Naive thymus-derived CD4-positive, alpha-beta T cell (primary cell): ENCODE measurements at regions not wholly inside any gene's neighbourhood (a gene's known extent, or its start where the extent isn't known, plus 50 kb on each side); places are given as distances from the start of the nearest gene placed in this dataset.
"Not testable (repeated sequence)": the region's sequence is repeated elsewhere in the genome, so short reads cannot be mapped to it uniquely, and the experiment has no call there.

Source experiments
- ATAC-seq: fragments of 150-1000 bp; cut with Tn5 transposase; 2 replicates; pipeline ENCODE4 v1.10.0; 2021; ENCODE audit warnings: mild to moderate bottlenecking, moderate library complexity
- CTCF ChIA-PET: fragments of 350-600 bp; sonication (Branson Sonifier 250); formaldehyde crosslinking; loops from one replicate; lab custom pipeline; 2021; ENCODE audit warnings: antibody characterized with exemption; lab: Charles Lee
- POLR2A ChIA-PET: fragments of 350-600 bp; sonication (Branson Sonifier 250); formaldehyde crosslinking; loops from one replicate; lab custom pipeline; 2021; ENCODE audit warnings: antibody characterized with exemption, inconsistent platforms; lab: Charles Lee
- DNase-seq, 9 donors: peaks; one replicate each; pipeline versions ENCODE4 v3.0.0 to v3.0.0-alpha.2; 2020 to 2022; ENCODE audit warnings: mixed read lengths in 1 of 9
- H3K27ac ChIP-seq: one replicate; pipeline ENCODE4 v1.7.0; 2013; ENCODE audit warnings: mild to moderate bottlenecking, low read depth, low read length, moderate library complexity
- H3K27me3 ChIP-seq, 2 donors: one replicate each; pipeline ENCODE4 v1.7.0; 2013; ENCODE audit warnings: low read length in 2 of 2, mild to moderate bottlenecking in 2 of 2, moderate library complexity in 2 of 2; ENCODE audit not compliant: control insufficient read depth in 2 of 2, insufficient read depth in 2 of 2
- H3K36me3 ChIP-seq, 3 experiments: 1 replicate in 2 of 3; 2 replicates in 1 of 3; pipeline ENCODE4 v1.7.0; 2013; ENCODE audit warnings: low read length in 3 of 3, mild to moderate bottlenecking in 3 of 3, moderate library complexity in 1 of 3; ENCODE audit not compliant: insufficient read depth in 3 of 3, control insufficient read depth in 2 of 3
- H3K4me1 ChIP-seq, 2 donors: one replicate each; pipeline ENCODE4 v1.7.0; 2013; ENCODE audit warnings: low read length in 2 of 2, mild to moderate bottlenecking in 2 of 2, moderate library complexity in 1 of 2; ENCODE audit not compliant: control insufficient read depth in 2 of 2, insufficient read depth in 2 of 2
- H3K4me3 ChIP-seq: 2 replicates; pipeline ENCODE4 v1.7.0; 2013; ENCODE audit warnings: mild to moderate bottlenecking, low read length
- H3K9me3 ChIP-seq, 3 experiments: 1 replicate in 2 of 3; 2 replicates in 1 of 3; pipeline ENCODE4 v1.7.0; 2013; ENCODE audit warnings: low read length in 3 of 3; ENCODE audit not compliant: control insufficient read depth in 2 of 3
- H3K27ac Mint-ChIP-seq, 9 donors: one replicate each; pipeline ENCODE4 v1.8.0; 2020 to 2022; ENCODE audit warnings: mixed read lengths in 9 of 9, mild to moderate bottlenecking in 8 of 9, moderate library complexity in 5 of 9, inconsistent platforms in 2 of 9
- H3K27me3 Mint-ChIP-seq, 5 donors: one replicate each; pipeline ENCODE4 v1.8.0; 2021 to 2022; ENCODE audit warnings: mixed read lengths in 5 of 5, mild to moderate bottlenecking in 1 of 5
- H3K36me3 Mint-ChIP-seq, 5 donors: one replicate each; pipeline ENCODE4 v1.8.0; 2020 to 2022; ENCODE audit warnings: mixed read lengths in 5 of 5, mild to moderate bottlenecking in 3 of 5, inconsistent platforms in 1 of 5
- H3K4me1 Mint-ChIP-seq, 7 donors: one replicate each; pipeline ENCODE4 v1.8.0; 2020 to 2022; ENCODE audit warnings: mixed read lengths in 7 of 7, mild to moderate bottlenecking in 3 of 7, inconsistent platforms in 1 of 7
- H3K4me3 Mint-ChIP-seq, 10 donors: one replicate each; pipeline ENCODE4 v1.8.0; 2020 to 2022; ENCODE audit warnings: mild to moderate bottlenecking in 10 of 10, mixed read lengths in 10 of 10, moderate library complexity in 6 of 10, inconsistent platforms in 2 of 10
- H3K9me3 Mint-ChIP-seq, 11 donors: one replicate each; pipeline ENCODE4 v1.8.0; 2020 to 2022; ENCODE audit warnings: mixed read lengths in 11 of 11, mild to moderate bottlenecking in 4 of 11, inconsistent platforms in 1 of 11, moderate library complexity in 1 of 11
- intact Hi-C, 2 donors: fragments of 100-400 bp; cut with micrococcal nuclease; formaldehyde crosslinking; loops; one replicate each; pipeline ENCODE4 v1.15.1; 2023

DNA sequence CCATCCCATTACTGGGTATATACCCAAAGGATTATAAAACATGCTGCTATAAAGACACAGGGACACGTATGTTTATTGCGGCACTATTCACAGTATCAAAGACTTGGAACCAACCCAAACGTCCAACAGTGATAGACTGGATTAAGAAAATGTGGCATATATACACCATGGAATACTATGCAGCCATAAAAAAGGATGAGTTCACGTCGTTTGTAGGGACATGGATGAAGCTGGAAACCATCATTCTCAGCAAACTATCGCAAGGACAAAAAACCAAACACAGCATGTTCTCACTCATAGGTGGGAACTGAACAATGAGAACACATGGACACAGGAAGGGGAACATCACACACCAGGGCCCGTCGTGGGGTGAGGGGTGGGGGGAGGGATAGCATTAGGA, 106.1 kb downstream of the CHD1L start:
- DNase-seq, H3K36me3 ChIP-seq, H3K9me3 ChIP-seq, H3K4me1 ChIP-seq, POLR2A ChIA-PET, H3K27ac Mint-ChIP-seq, ATAC-seq, H3K27me3 ChIP-seq, H3K4me3 ChIP-seq, CTCF ChIA-PET, H3K27ac ChIP-seq, H3K4me1 Mint-ChIP-seq, H3K4me3 Mint-ChIP-seq, intact Hi-C loops: not testable (repeated sequence)
- Mint-ChIP-seq H3K36me3 (peaks cover 0 to 13% (median 0%) of the 10 kb centered on the region in 5 donors), H3K27me3 (peaks cover 11 to 46% (median 36%) of the 10 kb centered on the region in 5 donors), H3K9me3 (peaks cover 0 to 16% (median 6%) of the 10 kb centered on the region in 11 donors)

- Mint-ChIP-seq H3K27ac (no peak overlapping the region), H3K36me3 (peaks cover 0 to 7% (median 0%) of the 10 kb centered on the region in 5 donors), H3K27me3 (peaks cover 9 to 41% (median 31%) of the 10 kb centered on the region in 5 donors), H3K9me3 (peaks cover 0 to 9% (median 4%) of the 10 kb centered on the region in 11 donors), H3K4me3 (no peak overlapping the region), H3K4me1 (no peaks in the 10 kb centered on the region)
- intact Hi-C loops: no loop called here
- ATAC-seq (no peak), DNase-seq (no peak)
- H3K27ac ChIP-seq: no peak overlapping the region
- H3K9me3 ChIP-seq: no peaks in the 10 kb centered on the region
- no peaks in the 10 kb centered on the region for H3K36me3 ChIP-seq
- POLR2A ChIA-PET: no interaction called here
- CTCF ChIA-PET: no interaction called here
- peaks cover 0 to 4% of the 10 kb centered on the region in 2 donors for H3K27me3 ChIP-seq
- no peak overlapping the region for H3K4me3 ChIP-seq
- no peaks in the 10 kb centered on the region for H3K4me1 ChIP-seq
Observed at GRCh38 chr1:147349533-147349932, 107.0 kb downstream of the CHD1L start.

GRCh38 chr1:147351140-147351835, 108.8 kb downstream of the CHD1L start:
- DNase-seq (no peak), ATAC-seq (no peak)
- Mint-ChIP-seq H3K27me3 (peaks cover 0 to 26% (median 14%) of the 10 kb centered on the region in 5 donors), H3K36me3 (peaks cover 0 to under 1% (median 0%) of the 10 kb centered on the region in 5 donors), H3K4me3 (no peak overlapping the region), H3K27ac (no peak overlapping the region), H3K4me1 (no peaks in the 10 kb centered on the region), H3K9me3 (peaks cover 0 to 3% (median 0%) of the 10 kb centered on the region in 11 donors)
- peaks cover 0 to 4% of the 10 kb centered on the region in 2 donors for H3K27me3 ChIP-seq
- H3K27ac ChIP-seq: no peak overlapping the region
- CTCF ChIA-PET: no interaction called here
- no peaks in the 10 kb centered on the region for H3K9me3 ChIP-seq
- no peaks in the 10 kb centered on the region for H3K4me1 ChIP-seq
- H3K36me3 ChIP-seq: no peaks in the 10 kb centered on the region
- intact Hi-C loops: no loop called here
- POLR2A ChIA-PET: no interaction called here
- no peak overlapping the region for H3K4me3 ChIP-seq

- no peak for DNase-seq
- no peaks in the 10 kb centered on the region for H3K4me1 Mint-ChIP-seq
- CTCF ChIA-PET: interaction anchor here (0.5 to 1.1 kb wide), 3 partner anchors 13 to 139 kb away, joined by 3 to 6 read pairs (median 3); no protein-coding TSS in a partner anchor
- ATAC-seq: no peak
- Histone ChIP-seq H3K27me3 (no peaks in the 10 kb centered on the region), H3K4me1 (no peaks in the 10 kb centered on the region), H3K9me3 (no peaks in the 10 kb centered on the region), H3K27ac (no peak overlapping the region), H3K4me3 (no peak overlapping the region), H3K36me3 (no peaks in the 10 kb centered on the region)
- H3K27me3 Mint-ChIP-seq: peaks cover 12 to 22% (median 16%) of the 10 kb centered on the region in 5 donors
- POLR2A ChIA-PET: interaction anchor here (0.7 kb wide), 1 partner anchor 242 kb away, joined by 3 read pairs; no protein-coding TSS in a partner anchor
- no peak overlapping the region for H3K4me3 Mint-ChIP-seq
- peaks cover 0 to 16% (median 10%) of the 10 kb centered on the region in 11 donors for H3K9me3 Mint-ChIP-seq
- peaks cover 0 to 9% (median 0%) of the 10 kb centered on the region in 5 donors for H3K36me3 Mint-ChIP-seq
- intact Hi-C loops: no loop called here
- H3K27ac Mint-ChIP-seq: no peak overlapping the region
Observed at GRCh38 chr1:147377263-147378246, 135.1 kb downstream of the CHD1L start.

DNA sequence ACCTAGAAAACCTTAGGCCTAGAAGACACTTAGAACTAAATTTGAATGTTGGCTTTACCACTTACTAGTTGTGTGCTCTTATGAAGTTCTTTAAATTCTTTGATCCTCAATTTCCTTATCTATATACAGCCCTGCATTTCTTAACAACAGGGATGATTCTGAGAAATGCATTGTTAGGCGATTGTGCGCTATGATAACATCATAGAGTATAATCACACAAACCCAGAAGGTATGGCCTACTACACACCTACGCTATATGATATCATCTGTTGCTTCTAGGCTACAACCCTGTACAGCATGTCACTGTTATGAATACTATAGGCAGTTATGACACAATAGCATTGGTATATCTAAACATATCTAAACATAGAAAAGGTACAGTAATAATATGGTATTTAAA, 137.4 kb downstream of the CHD1L start:
- ATAC-seq (no peak), DNase-seq (no peak)
- Histone ChIP-seq H3K36me3 (no peaks in the 10 kb centered on the region), H3K9me3 (no peaks in the 10 kb centered on the region), H3K27ac (no peak overlapping the region), H3K4me3 (no peak overlapping the region), H3K4me1 (no peaks in the 10 kb centered on the region), H3K27me3 (no peaks in the 10 kb centered on the region)
- Mint-ChIP-seq H3K27ac (no peak overlapping the region), H3K36me3 (no peaks in the 10 kb centered on the region), H3K9me3 (peaks cover 0 to 7% (median 0%) of the 10 kb centered on the region in 11 donors), H3K27me3 (peaks cover 4 to 9% (median 8%) of the 10 kb centered on the region in 5 donors), H3K4me3 (no peak overlapping the region), H3K4me1 (no peaks in the 10 kb centered on the region)
- intact Hi-C loops: no loop called here
- POLR2A ChIA-PET: no interaction called here
- CTCF ChIA-PET: no interaction called here

GRCh38 chr1:147384804-147385203, 142.3 kb downstream of the CHD1L start:
- Histone ChIP-seq H3K4me1 (no peaks in the 10 kb centered on the region), H3K36me3 (no peaks in the 10 kb centered on the region), H3K27ac (no peak overlapping the region), H3K27me3 (no peaks in the 10 kb centered on the region), H3K9me3 (no peaks in the 10 kb centered on the region), H3K4me3 (no peak overlapping the region)
- ChIA-PET POLR2A (no interaction called here), CTCF (no interaction called here)
- H3K36me3 Mint-ChIP-seq: peaks cover 0 to under 1% (median 0%) of the 10 kb centered on the region in 5 donors
- H3K27ac Mint-ChIP-seq: no peak overlapping the region
- H3K4me1 Mint-ChIP-seq: peaks cover 0 to under 1% (median 0%) of the 10 kb centered on the region in 7 donors
- H3K9me3 Mint-ChIP-seq: no peaks in the 10 kb centered on the region
- no peak for DNase-seq
- H3K27me3 Mint-ChIP-seq: peaks cover 5 to 18% (median 15%) of the 10 kb centered on the region in 5 donors
- ATAC-seq: no peak
- intact Hi-C loops: no loop called here
- H3K4me3 Mint-ChIP-seq: no peak overlapping the region
